G401.6 (cell line): ENCODE measurements at regions not wholly inside any gene's neighbourhood (a gene's known extent, or its start where the extent isn't known, plus 50 kb on each side); places are given as distances from the start of the nearest gene placed in this dataset.

ENCODE experiments used
- FAIRE-seq: peaks from 2 replicates; lab custom pipeline; 2012; peaks lifted over from hg19 to GRCh38; lab: Jason Lieb, UNC

GRCh38 chr3:115525731-115526130, 97.6 kb upstream of the GAP43 start:
- FAIRE-seq = no peak

- FAIRE-seq = no peak
Observed at GRCh38 chr3:115533218-115533617, 90.1 kb upstream of the GAP43 start.

GRCh38 chr3:115536171-115536570, 87.1 kb upstream of the GAP43 start:
- FAIRE-seq = no peak

- no peak for FAIRE-seq
Observed at GRCh38 chr3:115537669-115538068, 85.6 kb upstream of the GAP43 start.

- FAIRE-seq = no peak
Observed at GRCh38 chr3:115547207-115547606, 76.1 kb upstream of the GAP43 start.

- no peak for FAIRE-seq
Observed at GRCh38 chr3:115548611-115549010, 74.7 kb upstream of the GAP43 start.

GRCh38 chr3:115549071-115549470, 74.2 kb upstream of the GAP43 start:
- no peak for FAIRE-seq

- FAIRE-seq = no peak
Observed at GRCh38 chr3:115550285-115550761, 73.0 kb upstream of the GAP43 start.

GRCh38 chr3:115551016-115551415, 72.3 kb upstream of the GAP43 start:
- no peak for FAIRE-seq

GRCh38 chr3:115552007-115552406, 71.3 kb upstream of the GAP43 start:
- FAIRE-seq = no peak

- no peak for FAIRE-seq
Observed at GRCh38 chr3:115553796-115554486, 69.4 kb upstream of the GAP43 start.

GRCh38 chr3:115554487-115554807, 68.9 kb upstream of the GAP43 start:
- no peak for FAIRE-seq

GRCh38 chr3:115562636-115563267, 60.6 kb upstream of the GAP43 start:
- no peak for FAIRE-seq

GRCh38 chr3:115563984-115564383, 59.3 kb upstream of the GAP43 start:
- FAIRE-seq = no peak

- FAIRE-seq = no peak
Observed at GRCh38 chr3:115571413-115571812, 51.9 kb upstream of the GAP43 start.
